ENCODE measurements at regions not wholly inside any gene's neighbourhood (a gene's known extent, or its start where the extent isn't known, plus 50 kb on each side); places are given as distances from the start of the nearest gene placed in this dataset.
"Not testable (repeated sequence)": the region's sequence is repeated elsewhere in the genome, so short reads cannot be mapped to it uniquely, and the experiment has no call there.

GRCh38 chr6:77324866-77325265, 138.4 kb downstream of the HTR1B start:
- DNase-seq (ENCODE audit: low read depth) = no peak

GRCh38 chr6:77322604-77323003, 140.7 kb downstream of the HTR1B start:
- no peak for DNase-seq (ENCODE audit: low read depth)

GRCh38 chr6:77318256-77318655, 145.0 kb downstream of the HTR1B start:
- DNase-seq (ENCODE audit: low read depth) = no peak

GRCh38 chr6:77313595-77313994, 149.7 kb downstream of the HTR1B start:
- DNase-seq (ENCODE audit: low read depth) = no peak

- DNase-seq (ENCODE audit: low read depth) = no peak
Observed at GRCh38 chr6:77299931-77300330, 163.4 kb downstream of the HTR1B start.

- DNase-seq (ENCODE audit: low read depth) = peak; percentile 46
Observed at GRCh38 chr6:77298283-77298682, 165.0 kb downstream of the HTR1B start.

- DNase-seq (ENCODE audit: low read depth) = peak; percentile 95
Observed at GRCh38 chr6:77292564-77293546, 170.4 kb downstream of the HTR1B start.

- DNase-seq (ENCODE audit: low read depth) = no peak
Observed at GRCh38 chr6:77290798-77291197, 172.5 kb downstream of the HTR1B start.

- DNase-seq (ENCODE audit: low read depth) = no peak
Observed at GRCh38 chr6:77286541-77286940, 176.8 kb downstream of the HTR1B start.

GRCh38 chr6:77273929-77274328, 189.4 kb downstream of the HTR1B start:
- DNase-seq (ENCODE audit: low read depth) = no peak

GRCh38 chr6:77264970-77265369, 198.3 kb downstream of the HTR1B start:
- no peak for DNase-seq (ENCODE audit: low read depth)

- DNase-seq (ENCODE audit: low read depth) = no peak
Observed at GRCh38 chr6:77263003-77263402, 200.3 kb downstream of the HTR1B start.

GRCh38 chr6:77251801-77252200, 211.5 kb downstream of the HTR1B start:
- not testable (repeated sequence) for DNase-seq (ENCODE audit: low read depth)

GRCh38 chr6:77249560-77249959, 213.7 kb downstream of the HTR1B start:
- no peak for DNase-seq (ENCODE audit: low read depth)

- DNase-seq (ENCODE audit: low read depth) = no peak
Observed at GRCh38 chr6:77245026-77245425, 218.3 kb downstream of the HTR1B start.

GRCh38 chr6:77231438-77232305, 231.6 kb downstream of the HTR1B start:
- DNase-seq (ENCODE audit: low read depth) = peak; percentile 19

- no peak for DNase-seq (ENCODE audit: low read depth)
Observed at GRCh38 chr6:77228279-77228678, 235.0 kb downstream of the HTR1B start.

- DNase-seq (ENCODE audit: low read depth) = no peak
Observed at GRCh38 chr6:77217896-77218295, 245.4 kb downstream of the HTR1B start.

- DNase-seq (ENCODE audit: low read depth) = peak; percentile 55
Observed at GRCh38 chr6:77205936-77206335, 257.4 kb downstream of the HTR1B start.

GRCh38 chr6:77204555-77204954, 258.7 kb downstream of the HTR1B start:
- DNase-seq (ENCODE audit: low read depth) = no peak

- DNase-seq (ENCODE audit: low read depth) = no peak
Observed at GRCh38 chr6:77183447-77183846, 279.8 kb downstream of the HTR1B start.

- DNase-seq (ENCODE audit: low read depth) = no peak
Observed at GRCh38 chr6:77181749-77182148, 281.5 kb downstream of the HTR1B start.

GRCh38 chr6:77180326-77180725, 283.0 kb downstream of the HTR1B start:
- peak; percentile 13 for DNase-seq (ENCODE audit: low read depth)

Data from EH (cell line).